Vagina (tissue), 2 donors: ENCODE measurements at regions not wholly inside any gene's neighbourhood (a gene's known extent, or its start where the extent isn't known, plus 50 kb on each side); places are given as distances from the start of the nearest gene placed in this dataset.

ENCODE experiments used
- POLR2A ChIP-seq, 2 donors: fragments of 450-650 bp; IDR thresholded peaks; one replicate each; pipeline ENCODE4 v1.6.1; 2017; ENCODE audit warnings: antibody characterized with exemption in 2 of 2, mild to moderate bottlenecking in 2 of 2, moderate library complexity in 2 of 2
- POLR2AphosphoS5 ChIP-seq, 2 donors: sonication (generic); formaldehyde crosslinking; IDR thresholded peaks; one replicate each; pipeline ENCODE4 v1.9.0; 2017; ENCODE audit warnings: antibody characterized with exemption in 2 of 2, mild to moderate bottlenecking in 2 of 2, low read depth in 1 of 2; ENCODE audit not compliant: insufficient read depth in 1 of 2
- TF ChIP-seq, protein P1 (sequence below), 3 experiments: fragments of 450-650 bp in 2 of 3; fragments of 200-600 bp in 1 of 3; sonication (generic) in 1 of 3; IDR thresholded peaks; one replicate each; pipeline ENCODE4 v1.5.1; 2017 to 2019; ENCODE audit warnings: antibody characterized with exemption in 3 of 3, mild to moderate bottlenecking in 2 of 3, moderate library complexity in 2 of 3

DNA sequence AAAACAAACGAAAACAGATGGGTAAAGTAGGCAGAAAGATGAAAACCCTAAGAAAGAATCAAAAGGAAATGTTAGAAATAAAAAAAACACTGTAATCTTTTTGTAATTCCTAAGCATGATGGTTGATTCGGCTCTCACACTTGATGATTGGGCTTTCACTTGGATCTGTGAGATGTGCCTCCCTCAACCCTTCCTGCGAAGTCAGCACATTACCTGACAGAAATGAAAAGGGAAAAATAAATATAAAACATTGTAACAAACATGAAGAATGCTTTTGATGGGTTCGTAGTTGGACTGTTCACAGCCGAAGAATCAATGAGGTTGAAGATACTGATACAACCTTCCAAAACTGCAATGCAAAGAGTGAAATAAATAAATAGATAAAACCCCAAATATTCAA lies 99.8 kb downstream of the AKR1D1 start:
- TF ChIP-seq POLR2A (IDR thresholded peaks at IDR 0.05) (no peak), POLR2AphosphoS5 (IDR thresholded peaks at IDR 0.05; ENCODE audit: insufficient read depth in 1 of 2, low read depth in 1 of 2) (no peak)
- TF ChIP-seq, protein P1, sequence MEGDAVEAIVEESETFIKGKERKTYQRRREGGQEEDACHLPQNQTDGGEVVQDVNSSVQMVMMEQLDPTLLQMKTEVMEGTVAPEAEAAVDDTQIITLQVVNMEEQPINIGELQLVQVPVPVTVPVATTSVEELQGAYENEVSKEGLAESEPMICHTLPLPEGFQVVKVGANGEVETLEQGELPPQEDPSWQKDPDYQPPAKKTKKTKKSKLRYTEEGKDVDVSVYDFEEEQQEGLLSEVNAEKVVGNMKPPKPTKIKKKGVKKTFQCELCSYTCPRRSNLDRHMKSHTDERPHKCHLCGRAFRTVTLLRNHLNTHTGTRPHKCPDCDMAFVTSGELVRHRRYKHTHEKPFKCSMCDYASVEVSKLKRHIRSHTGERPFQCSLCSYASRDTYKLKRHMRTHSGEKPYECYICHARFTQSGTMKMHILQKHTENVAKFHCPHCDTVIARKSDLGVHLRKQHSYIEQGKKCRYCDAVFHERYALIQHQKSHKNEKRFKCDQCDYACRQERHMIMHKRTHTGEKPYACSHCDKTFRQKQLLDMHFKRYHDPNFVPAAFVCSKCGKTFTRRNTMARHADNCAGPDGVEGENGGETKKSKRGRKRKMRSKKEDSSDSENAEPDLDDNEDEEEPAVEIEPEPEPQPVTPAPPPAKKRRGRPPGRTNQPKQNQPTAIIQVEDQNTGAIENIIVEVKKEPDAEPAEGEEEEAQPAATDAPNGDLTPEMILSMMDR (IDR thresholded peaks at IDR 0.05) = no peak
